ENCODE measurements at regions not wholly inside any gene's neighbourhood (a gene's known extent, or its start where the extent isn't known, plus 50 kb on each side); places are given as distances from the start of the nearest gene placed in this dataset.

DNA sequence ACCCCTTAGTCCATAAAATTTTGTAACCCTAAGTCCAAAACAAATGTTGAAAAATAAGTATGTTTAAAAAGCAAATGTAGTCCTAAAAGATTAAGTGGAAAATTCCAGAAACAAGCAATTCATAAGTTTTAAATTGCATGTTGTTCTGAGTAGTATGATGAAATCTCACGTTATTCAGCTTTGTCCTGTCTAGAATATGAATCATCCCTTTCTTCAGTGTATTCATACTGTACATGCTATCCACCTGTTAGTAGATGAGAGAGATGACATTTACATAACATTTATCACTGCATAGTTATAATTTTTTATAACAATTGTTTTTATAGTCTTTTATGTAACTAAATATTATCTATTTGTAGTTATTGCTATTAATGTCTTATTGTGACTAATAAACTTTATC is 622.3 kb upstream of the CHORDC1 start:
- Histone ChIP-seq H3K4me3 (ENCODE audit: low read depth in 2 of 2, low read length in 2 of 2) (no peak overlapping the region), H3K27ac (ENCODE audit: low read length) (no peak overlapping the region), H3K36me3 (ENCODE audit: control insufficient read depth, insufficient read depth, low read length) (no peaks in the 10 kb centered on the region), H3K9me3 (ENCODE audit: control insufficient read depth, insufficient read depth, low read depth, low read length) (no peaks in the 10 kb centered on the region), H3K27me3 (ENCODE audit: control insufficient read depth, insufficient read depth, low read length) (no peaks in the 10 kb centered on the region), H3K4me1 (ENCODE audit: control insufficient read depth, insufficient read depth, low read length) (no peaks in the 10 kb centered on the region)
- in situ Hi-C loops (cut with HindIII; ENCODE audit: low pct_unique_long_range_greater_than_20kb, low sequenced_read_pairs) = no loop called here
- CTCF ChIA-PET = no interaction called here
- TF ChIP-seq TCF7L2 (IDR thresholded peaks at IDR 0.05; ENCODE audit: low read depth, low read length) (no peak), POLR2AphosphoS5 (IDR thresholded peaks at IDR 0.05; ENCODE audit: low read depth, low read length) (no peak), REST (IDR thresholded peaks at IDR 0.05; ENCODE audit: insufficient read depth in 1 of 2, low read depth in 2 of 2, low read length in 1 of 2) (no peak), SIN3A (IDR thresholded peaks at IDR 0.05; ENCODE audit: borderline replicate concordance, insufficient read depth, low read depth, low read length) (no peak)
- TF ChIP-seq, protein P1, sequence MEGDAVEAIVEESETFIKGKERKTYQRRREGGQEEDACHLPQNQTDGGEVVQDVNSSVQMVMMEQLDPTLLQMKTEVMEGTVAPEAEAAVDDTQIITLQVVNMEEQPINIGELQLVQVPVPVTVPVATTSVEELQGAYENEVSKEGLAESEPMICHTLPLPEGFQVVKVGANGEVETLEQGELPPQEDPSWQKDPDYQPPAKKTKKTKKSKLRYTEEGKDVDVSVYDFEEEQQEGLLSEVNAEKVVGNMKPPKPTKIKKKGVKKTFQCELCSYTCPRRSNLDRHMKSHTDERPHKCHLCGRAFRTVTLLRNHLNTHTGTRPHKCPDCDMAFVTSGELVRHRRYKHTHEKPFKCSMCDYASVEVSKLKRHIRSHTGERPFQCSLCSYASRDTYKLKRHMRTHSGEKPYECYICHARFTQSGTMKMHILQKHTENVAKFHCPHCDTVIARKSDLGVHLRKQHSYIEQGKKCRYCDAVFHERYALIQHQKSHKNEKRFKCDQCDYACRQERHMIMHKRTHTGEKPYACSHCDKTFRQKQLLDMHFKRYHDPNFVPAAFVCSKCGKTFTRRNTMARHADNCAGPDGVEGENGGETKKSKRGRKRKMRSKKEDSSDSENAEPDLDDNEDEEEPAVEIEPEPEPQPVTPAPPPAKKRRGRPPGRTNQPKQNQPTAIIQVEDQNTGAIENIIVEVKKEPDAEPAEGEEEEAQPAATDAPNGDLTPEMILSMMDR (IDR thresholded peaks at IDR 0.05) = no peak
- POLR2A ChIA-PET = no interaction called here
- DNase-seq (ENCODE audit: low read depth, low spot score) (no peak), ATAC-seq (no peak)
- intact Hi-C loops (cut with micrococcal nuclease; ENCODE audit: unreplicated experiment) = no loop called here
- BruUV-seq (replicated peaks) = no TSS peak

- no peak overlapping the region for H3K4me3 ChIP-seq (ENCODE audit: low read depth in 2 of 2, low read length in 2 of 2)
- H3K4me1 ChIP-seq (ENCODE audit: control insufficient read depth, insufficient read depth, low read length) = no peaks in the 10 kb centered on the region
- ChIA-PET CTCF (no interaction called here), POLR2A (no interaction called here)
- TF ChIP-seq, protein P1 (IDR thresholded peaks at IDR 0.05) = no peak
- no peak for TF ChIP-seq SIN3A (IDR thresholded peaks at IDR 0.05; ENCODE audit: borderline replicate concordance, insufficient read depth, low read depth, low read length)
- TF ChIP-seq REST (IDR thresholded peaks at IDR 0.05; ENCODE audit: insufficient read depth in 1 of 2, low read depth in 2 of 2, low read length in 1 of 2) = no peak
- TF ChIP-seq POLR2AphosphoS5 (IDR thresholded peaks at IDR 0.05; ENCODE audit: low read depth, low read length) = no peak
- no peak for TF ChIP-seq TCF7L2 (IDR thresholded peaks at IDR 0.05; ENCODE audit: low read depth, low read length)
- BruUV-seq (replicated peaks) = no TSS peak
- in situ Hi-C loops (cut with HindIII; ENCODE audit: low pct_unique_long_range_greater_than_20kb, low sequenced_read_pairs) (no loop called here), intact Hi-C loops (cut with micrococcal nuclease; ENCODE audit: unreplicated experiment) (no loop called here)
- no peaks in the 10 kb centered on the region for H3K27me3 ChIP-seq (ENCODE audit: control insufficient read depth, insufficient read depth, low read length)
- 0 out of 2 replicates have a peak, but pooled peaks cover 4% of the 10 kb centered on the region for H3K9me3 ChIP-seq (ENCODE audit: control insufficient read depth, insufficient read depth, low read depth, low read length)
- no peak overlapping the region for H3K27ac ChIP-seq (ENCODE audit: low read length)
- H3K36me3 ChIP-seq (ENCODE audit: control insufficient read depth, insufficient read depth, low read length) = no peaks in the 10 kb centered on the region
- ATAC-seq = no peak
- DNase-seq (ENCODE audit: low read depth, low spot score) = no peak
These were observed 621.2 kb upstream of the CHORDC1 start for GRCh38 chr11:90844041-90844440.
